ENCODE measurements at regions not wholly inside any gene's neighbourhood (a gene's known extent, or its start where the extent isn't known, plus 50 kb on each side); places are given as distances from the start of the nearest gene placed in this dataset.
"Not testable (repeated sequence)": the region's sequence is repeated elsewhere in the genome, so short reads cannot be mapped to it uniquely, and the experiment has no call there.

DNA sequence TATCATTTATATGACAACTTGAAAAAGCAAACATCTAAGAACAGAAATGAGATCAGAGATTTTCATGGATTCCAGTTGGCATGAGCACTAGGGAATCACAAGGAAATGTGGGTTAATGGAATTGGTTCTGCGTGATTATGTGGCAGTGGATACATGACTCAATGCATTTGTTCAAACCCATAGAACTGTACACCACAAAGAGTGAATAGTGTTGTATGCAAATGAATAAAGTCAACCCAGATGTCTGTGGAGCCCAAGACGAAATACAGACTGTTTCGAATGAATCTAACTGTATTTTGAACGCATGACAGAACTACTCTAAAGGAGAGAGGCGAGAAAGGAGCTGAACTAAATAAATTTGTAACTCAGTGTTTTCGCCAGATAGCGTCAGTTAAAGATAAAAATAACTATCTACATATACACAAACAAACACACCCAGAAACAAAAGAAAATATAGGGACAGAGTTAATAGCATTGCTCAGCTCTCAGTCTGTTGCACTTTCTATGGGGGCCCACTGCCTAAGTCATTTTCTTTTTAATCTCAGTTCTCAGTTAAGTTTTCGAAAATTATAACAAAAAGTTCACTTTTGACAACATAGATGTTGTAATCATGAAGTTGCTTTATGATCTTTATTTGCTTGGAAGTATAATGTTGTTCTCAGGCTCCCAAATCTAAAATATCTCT lies 636.7 kb upstream of the SEMA3D start:
- Histone ChIP-seq H4K20me1 (no peaks in the 10 kb centered on the region), H3K4me3 (no peak overlapping the region), H3K27ac (no peak overlapping the region), H3K9me3 (peaks cover 17% of the 10 kb centered on the region), H3K27me3 (no peaks in the 10 kb centered on the region), H3K36me3 (no peaks in the 10 kb centered on the region), H3K4me2 (no peak overlapping the region), H3K4me1 (no peaks in the 10 kb centered on the region), H3K9ac (no peak overlapping the region)
- TF ChIP-seq Cebpa-rat (IDR thresholded peaks at IDR 0.05), result no peak

DNA sequence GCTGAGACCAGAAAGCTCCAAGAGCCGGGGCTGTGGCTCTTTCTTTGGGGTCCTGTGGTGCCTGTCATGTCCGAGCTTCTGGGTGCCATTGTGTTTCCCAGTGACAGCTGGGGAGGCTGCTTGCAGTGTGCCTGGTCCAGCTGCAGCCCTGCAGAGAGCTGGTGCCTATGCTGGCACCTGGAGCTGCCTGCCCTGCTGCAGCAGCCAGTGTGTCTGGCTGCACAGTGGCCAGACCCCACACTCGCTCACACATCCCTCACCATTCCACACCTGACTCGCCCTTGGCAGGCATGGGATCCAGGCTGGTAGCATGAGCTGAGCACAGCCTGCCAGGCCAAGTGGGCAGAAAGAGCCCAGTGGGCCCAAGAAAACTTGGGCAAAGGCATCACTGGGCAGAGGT lies 635.1 kb upstream of the SEMA3D start:
- Histone ChIP-seq H3K4me3 (no peak overlapping the region), H3K27ac (no peak overlapping the region), H4K20me1 (no peaks in the 10 kb centered on the region), H3K4me2 (no peak overlapping the region), H3K9ac (no peak overlapping the region), H3K9me3 (peaks cover 17% of the 10 kb centered on the region), H3K4me1 (no peaks in the 10 kb centered on the region), H3K36me3 (no peaks in the 10 kb centered on the region), H3K27me3 (no peaks in the 10 kb centered on the region)
- no peak for TF ChIP-seq Cebpa-rat (IDR thresholded peaks at IDR 0.05)

DNA sequence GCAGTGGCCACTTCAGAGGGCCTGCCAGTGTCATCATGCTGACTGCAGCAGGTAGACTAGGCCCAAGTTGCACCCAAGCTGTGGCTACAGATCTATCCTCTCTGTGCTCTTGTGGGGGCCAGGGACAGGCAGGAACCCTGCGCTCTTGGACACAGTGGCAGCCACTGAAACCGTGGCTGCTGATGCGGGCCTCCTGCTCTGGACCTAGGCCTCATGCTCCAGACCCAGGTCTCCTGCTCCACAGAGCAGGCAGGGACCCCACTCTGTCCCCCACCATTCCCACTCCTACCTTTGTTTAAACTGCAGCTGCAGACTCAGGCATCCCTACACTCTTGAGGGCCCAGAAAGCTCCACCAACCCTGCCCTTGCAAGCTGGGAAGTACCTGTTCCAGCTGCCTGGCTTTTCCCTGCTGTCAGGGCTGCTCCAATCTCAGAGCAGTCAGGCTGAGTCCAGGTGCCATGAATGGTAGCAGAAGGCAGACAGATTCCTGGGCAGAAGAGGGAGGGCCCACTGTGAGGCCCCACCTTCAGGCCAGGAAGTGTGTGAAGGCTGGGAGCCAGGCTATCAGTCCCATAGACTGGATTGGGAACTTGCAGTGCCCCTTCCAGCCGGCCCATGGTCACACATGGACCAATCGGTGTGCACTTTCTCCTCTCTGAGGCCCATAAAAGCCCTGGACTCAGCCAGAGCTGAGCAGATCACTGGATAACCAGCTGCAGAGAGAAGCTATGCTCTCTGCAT lies 634.0 kb upstream of the SEMA3D start:
- H3K9me3 ChIP-seq, result peaks cover 17% of the 10 kb centered on the region
- no peak for TF ChIP-seq Cebpa-rat (IDR thresholded peaks at IDR 0.05)
- no peak overlapping the region for H3K4me2 ChIP-seq
- H3K4me3 ChIP-seq, result no peak overlapping the region
- no peaks in the 10 kb centered on the region for H3K27me3 ChIP-seq
- H3K27ac ChIP-seq, result no peak overlapping the region
- H3K4me1 ChIP-seq, result no peaks in the 10 kb centered on the region
- H3K9ac ChIP-seq, result no peak overlapping the region
- H3K36me3 ChIP-seq, result no peaks in the 10 kb centered on the region
- no peaks in the 10 kb centered on the region for H4K20me1 ChIP-seq

DNA sequence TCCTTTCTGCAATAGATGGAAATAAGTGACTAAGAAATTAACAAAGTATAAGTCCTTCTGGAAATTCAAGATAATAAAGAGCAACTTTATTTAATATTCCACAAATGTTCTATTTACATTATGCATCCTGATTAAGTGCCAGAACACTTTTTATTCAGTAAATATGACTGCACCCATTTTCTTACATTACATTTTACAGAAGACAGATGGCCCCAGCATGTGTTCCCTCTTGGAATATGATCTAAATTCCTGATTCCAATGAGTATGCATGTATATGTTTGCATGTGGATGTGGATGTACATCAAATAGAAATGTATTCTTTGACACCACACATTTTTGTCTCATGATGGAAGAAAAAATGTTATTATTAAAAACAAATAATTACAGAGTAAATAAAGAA lies 628.7 kb upstream of the SEMA3D start:
- Histone ChIP-seq H3K27ac (no peak overlapping the region), H3K36me3 (no peaks in the 10 kb centered on the region), H3K4me3 (no peak overlapping the region), H3K4me2 (no peak overlapping the region), H3K9me3 (peaks cover under 1% of the 10 kb centered on the region; the same call in 1 of the 2 replicates), H3K9ac (no peak overlapping the region), H4K20me1 (no peaks in the 10 kb centered on the region), H3K4me1 (no peaks in the 10 kb centered on the region), H3K27me3 (no peaks in the 10 kb centered on the region)
- TF ChIP-seq Cebpa-rat (IDR thresholded peaks at IDR 0.05), result no peak

DNA sequence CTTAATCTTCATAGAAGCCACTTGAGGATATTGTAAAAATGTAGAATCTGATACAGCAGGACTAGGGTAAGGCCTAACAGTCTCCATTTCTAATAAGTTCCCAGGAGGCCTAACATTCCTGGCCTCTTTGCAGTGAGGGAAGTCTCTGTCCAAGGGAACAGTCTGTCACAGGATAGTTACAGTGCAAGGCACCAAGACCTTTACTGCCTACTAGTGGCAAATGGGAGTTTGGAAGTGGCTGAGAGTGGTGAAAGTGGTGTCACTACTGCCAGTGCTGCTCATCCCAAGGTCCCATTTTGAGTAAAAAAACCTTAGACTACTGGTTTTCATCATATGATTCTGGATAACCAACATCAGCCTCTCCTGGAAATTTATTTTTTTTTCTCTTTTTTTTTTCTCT lies 619.5 kb upstream of the SEMA3D start:
- Histone ChIP-seq H3K4me1 (no peaks in the 10 kb centered on the region), H3K27ac (no peak overlapping the region), H3K9ac (no peak overlapping the region), H3K4me3 (no peak overlapping the region), H3K27me3 (no peaks in the 10 kb centered on the region), H4K20me1 (no peaks in the 10 kb centered on the region), H3K36me3 (no peaks in the 10 kb centered on the region), H3K4me2 (no peak overlapping the region), H3K9me3 (no peaks in the 10 kb centered on the region)
- TF ChIP-seq Cebpa-rat (IDR thresholded peaks at IDR 0.05), result no peak

DNA sequence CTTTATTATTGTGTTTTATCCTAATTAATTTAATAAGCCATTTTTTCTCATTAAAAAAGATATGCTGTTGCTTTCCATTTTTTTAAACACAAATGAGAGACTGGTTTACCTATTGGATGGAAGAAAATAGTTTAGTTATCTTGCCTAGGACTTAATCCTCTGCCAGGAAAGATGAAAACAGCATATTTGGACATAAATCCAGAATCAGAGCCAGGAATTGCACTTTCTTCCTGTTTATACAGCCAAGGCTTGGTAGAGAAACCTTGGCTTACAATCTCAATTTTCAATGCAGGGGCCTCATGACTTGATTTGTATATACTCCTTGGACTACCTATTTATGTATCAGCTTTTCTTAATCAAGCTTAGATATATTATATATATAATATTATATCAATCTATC lies 618.8 kb upstream of the SEMA3D start:
- no peaks in the 10 kb centered on the region for H3K9me3 ChIP-seq
- no peak overlapping the region for H3K4me2 ChIP-seq
- TF ChIP-seq Cebpa-rat (IDR thresholded peaks at IDR 0.05), result no peak
- H3K4me3 ChIP-seq, result no peak overlapping the region
- H3K4me1 ChIP-seq, result no peaks in the 10 kb centered on the region
- H3K27ac ChIP-seq, result no peak overlapping the region
- no peak overlapping the region for H3K9ac ChIP-seq
- H3K36me3 ChIP-seq, result no peaks in the 10 kb centered on the region
- H4K20me1 ChIP-seq, result no peaks in the 10 kb centered on the region
- no peaks in the 10 kb centered on the region for H3K27me3 ChIP-seq

DNA sequence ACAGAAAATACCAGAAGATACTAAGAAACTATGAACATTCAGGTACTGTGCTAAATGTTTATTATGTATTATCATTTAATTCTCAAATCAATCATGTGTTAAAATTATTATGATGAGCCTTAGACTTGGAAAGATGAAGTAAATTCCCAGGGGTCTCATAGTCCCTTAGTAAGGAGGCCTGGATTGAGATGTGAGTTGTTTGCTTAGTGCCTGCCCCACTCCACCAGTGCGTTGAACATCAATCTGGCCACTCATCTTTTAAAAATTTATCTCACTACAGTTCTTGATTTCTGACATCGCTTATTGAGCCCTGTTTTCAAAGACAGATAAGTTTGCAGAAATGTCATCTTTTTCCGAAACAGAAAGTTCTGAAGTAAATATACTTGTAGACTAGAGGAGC lies 618.4 kb upstream of the SEMA3D start:
- Histone ChIP-seq H3K9ac (no peak overlapping the region), H3K27ac (no peak overlapping the region)

DNA sequence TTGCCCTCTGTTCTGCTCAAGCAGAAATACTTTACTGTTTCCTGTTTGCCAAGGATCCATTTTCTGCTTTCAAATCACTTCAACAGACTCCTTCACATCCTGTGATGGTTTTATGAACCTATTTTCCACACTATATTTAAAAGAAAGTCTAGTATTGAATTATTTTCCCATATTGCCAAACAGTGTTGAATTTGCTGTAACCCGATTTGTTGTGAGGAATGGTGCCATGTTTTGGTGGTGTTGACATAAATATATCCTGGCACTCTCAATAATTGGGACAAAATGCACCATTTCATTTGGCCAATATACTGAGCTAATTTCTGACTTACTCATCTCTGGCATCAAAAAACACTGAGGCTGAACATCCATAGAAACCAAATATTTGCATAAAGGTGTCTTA lies 615.4 kb upstream of the SEMA3D start:
- Histone ChIP-seq H3K9me3 (no peaks in the 10 kb centered on the region), H4K20me1 (no peaks in the 10 kb centered on the region), H3K4me1 (no peaks in the 10 kb centered on the region), H3K36me3 (no peaks in the 10 kb centered on the region), H3K27me3 (no peaks in the 10 kb centered on the region), H3K27ac (no peak overlapping the region), H3K9ac (no peak overlapping the region), H3K4me3 (no peak overlapping the region), H3K4me2 (no peak overlapping the region)
- no peak for TF ChIP-seq Cebpa-rat (IDR thresholded peaks at IDR 0.05)

More for the DNA sequence above, 618.4 kb upstream of the SEMA3D start:
- Histone ChIP-seq H4K20me1 (no peaks in the 10 kb centered on the region), H3K4me2 (no peak overlapping the region), H3K4me3 (no peak overlapping the region), H3K4me1 (no peaks in the 10 kb centered on the region), H3K9me3 (no peaks in the 10 kb centered on the region), H3K36me3 (no peaks in the 10 kb centered on the region), H3K27me3 (no peaks in the 10 kb centered on the region)
- TF ChIP-seq Cebpa-rat (IDR thresholded peaks at IDR 0.05), result no peak

DNA sequence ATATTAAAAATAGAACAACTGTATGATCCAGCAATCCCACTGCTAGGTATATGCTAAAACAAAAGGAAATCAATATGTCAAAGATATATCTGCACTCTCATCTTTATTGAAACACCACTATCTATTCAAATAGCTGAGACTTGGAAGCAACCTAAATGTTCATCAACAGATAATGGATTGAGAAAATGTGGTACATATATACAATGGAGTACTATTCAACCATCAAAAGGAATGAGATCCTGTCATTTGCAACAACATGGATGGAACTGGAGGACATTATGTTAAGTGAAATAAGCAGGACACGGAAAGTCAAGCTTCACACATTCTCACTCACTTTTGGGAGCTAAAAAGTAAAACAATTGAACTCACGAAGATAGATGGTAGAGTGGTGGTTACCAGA lies 610.1 kb upstream of the SEMA3D start:
- Histone ChIP-seq H3K4me3 (no peak overlapping the region), H4K20me1 (no peaks in the 10 kb centered on the region), H3K9ac (no peak overlapping the region), H3K27me3 (no peaks in the 10 kb centered on the region), H3K27ac (no peak overlapping the region), H3K36me3 (no peaks in the 10 kb centered on the region), H3K4me1 (no peaks in the 10 kb centered on the region), H3K9me3 (no peaks in the 10 kb centered on the region), H3K4me2 (no peak overlapping the region)
- no peak for TF ChIP-seq Cebpa-rat (IDR thresholded peaks at IDR 0.05)

DNA sequence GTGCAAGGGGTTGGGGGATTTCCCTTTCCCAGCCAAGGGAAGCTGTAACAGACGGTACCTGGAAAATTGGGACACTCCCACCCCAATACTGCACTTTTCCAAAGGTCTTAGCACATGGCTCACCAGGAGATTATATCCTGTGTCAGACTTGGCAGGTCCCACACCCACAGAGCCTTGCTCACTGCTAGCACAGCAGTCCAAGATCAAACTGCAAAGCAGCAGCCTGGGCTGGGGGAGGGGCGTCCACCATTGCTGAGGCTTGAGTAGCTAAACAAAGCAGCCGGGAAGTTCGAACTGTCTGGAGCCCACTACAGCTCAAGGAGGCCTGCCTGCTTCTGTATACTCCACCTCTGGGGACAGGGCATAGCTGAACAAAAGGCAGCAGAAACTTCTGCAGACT lies 604.2 kb upstream of the SEMA3D start:
- not testable (repeated sequence) for H3K9me3 ChIP-seq, H3K4me1 ChIP-seq, H3K36me3 ChIP-seq, H3K27me3 ChIP-seq, H3K27ac ChIP-seq, H3K4me3 ChIP-seq, H3K9ac ChIP-seq, H3K4me2 ChIP-seq, H4K20me1 ChIP-seq

All from BLaER1 (cell line).